B cell (primary cell): ENCODE measurements at regions not wholly inside any gene's neighbourhood (a gene's known extent, or its start where the extent isn't known, plus 50 kb on each side); places are given as distances from the start of the nearest gene placed in this dataset.

Experiments
- ATAC-seq: fragments of 200-7000 bp; cut with Tn5 transposase; one replicate; pipeline ENCODE4 v1.10.0; 2021; ENCODE audit warnings: low read depth, mild to moderate bottlenecking, moderate number of reproducible peaks, moderate library complexity
- CTCF ChIA-PET: fragments of 350-600 bp; sonication (Branson Sonifier 250); formaldehyde crosslinking; loops from one replicate; lab custom pipeline; 2021; ENCODE audit warnings: antibody characterized with exemption, inconsistent platforms; lab: Charles Lee
- POLR2A ChIA-PET: fragments of 350-600 bp; sonication (Branson Sonifier 250); formaldehyde crosslinking; loops from one replicate; lab custom pipeline; 2021; ENCODE audit warnings: antibody characterized with exemption; lab: Charles Lee
- DNase-seq: peaks from one replicate; pipeline ENCODE4 v3.0.0; 2013
- H2AFZ ChIP-seq: 2 replicates; pipeline ENCODE4 v1.6.1; 2012; ENCODE audit warnings: mild to moderate bottlenecking, low read depth, low read length; ENCODE audit not compliant: insufficient read depth, poor library complexity, severe bottlenecking
- H3K27ac ChIP-seq, 2 donors: 1 replicate in 1 of 2; 2 replicates in 1 of 2; pipeline ENCODE4 v1.5.1; 2012 to 2013; ENCODE audit warnings: low read length in 2 of 2, mild to moderate bottlenecking in 2 of 2, moderate library complexity in 1 of 2
- H3K27me3 ChIP-seq, 4 experiments: fragments of 200-600 bp in 1 of 4; sonication (generic) in 1 of 4; replicated peaks in 1 of 4; 1 replicate in 2 of 4; 2 replicates in 2 of 4; pipeline versions ENCODE4 v1.6.1 to v1.7.0; 2013 to 2016; ENCODE audit warnings: low read length in 3 of 4, mild to moderate bottlenecking in 2 of 4, mixed read lengths in 1 of 4, moderate library complexity in 1 of 4; ENCODE audit not compliant: insufficient read depth in 4 of 4, control insufficient read depth in 3 of 4; ENCODE audit errors: control extremely low read depth in 1 of 4
- H3K36me3 ChIP-seq, 2 experiments: replicated peaks in 1 of 2; 1 replicate in 1 of 2; 2 replicates in 1 of 2; pipeline versions ENCODE4 v1.6.1 to v1.7.1; 2013; ENCODE audit warnings: low read length in 1 of 2; ENCODE audit not compliant: insufficient read depth in 2 of 2, control insufficient read depth in 1 of 2; ENCODE audit errors: control extremely low read depth in 1 of 2, extremely low read depth in 1 of 2
- H3K4me1 ChIP-seq, 2 donors: fragments of 200-600 bp in 1 of 2; sonication (generic) in 1 of 2; 1 replicate in 1 of 2; 2 replicates in 1 of 2; pipeline versions ENCODE4 v1.5.1 to v1.6.1; 2013 to 2017; ENCODE audit warnings: low read length in 2 of 2; ENCODE audit not compliant: control insufficient read depth in 2 of 2, insufficient read depth in 2 of 2
- H3K4me2 ChIP-seq: replicated peaks from 2 replicates; pipeline ENCODE3; 2012; ENCODE audit warnings: mild to moderate bottlenecking, low read depth, low read length; ENCODE audit not compliant: poor library complexity, severe bottlenecking
- H3K4me3 ChIP-seq, 5 experiments: fragments of 200-600 bp in 1 of 5; sonication (generic) in 1 of 5; 1 replicate in 3 of 5; 2 replicates in 2 of 5; pipeline versions ENCODE4 v1.5.1 to v1.7.0; 2011 to 2016; ENCODE audit warnings: low read length in 4 of 5, mild to moderate bottlenecking in 4 of 5, low read depth in 2 of 5, control low read depth in 1 of 5, moderate library complexity in 1 of 5; ENCODE audit not compliant: insufficient read depth in 1 of 5; ENCODE audit errors: control extremely low read depth in 1 of 5, extremely low read depth in 1 of 5
- H3K79me2 ChIP-seq: fragments of 200-600 bp; sonication (generic); one replicate; pipeline ENCODE4 v1.6.0; 2016; ENCODE audit warnings: low read length; ENCODE audit not compliant: control insufficient read depth, insufficient read depth
- H3K9ac ChIP-seq: fragments of 200-600 bp; sonication (generic); 2 replicates; pipeline ENCODE4 v1.6.1; 2017; ENCODE audit warnings: mild to moderate bottlenecking, low read length, moderate library complexity
- H3K9me3 ChIP-seq, 3 donors: one replicate each; pipeline versions ENCODE4 v1.6.1 to v1.7.1; 2013; ENCODE audit warnings: low read length in 2 of 3; ENCODE audit not compliant: control insufficient read depth in 2 of 3, insufficient read depth in 1 of 3; ENCODE audit errors: control extremely low read depth in 1 of 3
- H4K20me1 ChIP-seq: 2 replicates; pipeline ENCODE4 v1.6.0; 2012; ENCODE audit warnings: mild to moderate bottlenecking, low read length; ENCODE audit not compliant: insufficient read depth, control insufficient read depth, poor library complexity, severe bottlenecking
- H3K27ac Mint-ChIP-seq: one replicate; pipeline ENCODE4 v1.8.0; 2021; ENCODE audit warnings: mixed read lengths
- H3K27me3 Mint-ChIP-seq: one replicate; pipeline ENCODE4 v1.8.0; 2021; ENCODE audit warnings: mixed read lengths
- H3K4me1 Mint-ChIP-seq: one replicate; pipeline ENCODE4 v1.8.0; 2021; ENCODE audit warnings: mixed read lengths
- H3K4me3 Mint-ChIP-seq: one replicate; pipeline ENCODE4 v1.8.0; 2021; ENCODE audit warnings: mixed read lengths
- H3K9me3 Mint-ChIP-seq: one replicate; pipeline ENCODE4 v1.8.0; 2022; ENCODE audit warnings: mixed read lengths; ENCODE audit not compliant: insufficient read depth
- CTCF ChIP-seq: fragments of 200-600 bp; IDR thresholded peaks from one replicate; pipeline ENCODE4 v1.8.0; 2022; ENCODE audit warnings: antibody characterized with exemption, mild to moderate bottlenecking
- EZH2 ChIP-seq: IDR thresholded peaks from 2 replicates; pipeline ENCODE4 v1.6.1; 2012; ENCODE audit warnings: borderline replicate concordance, low read depth, mild to moderate bottlenecking, moderate library complexity, low read length; ENCODE audit not compliant: insufficient read depth, poor library complexity, severe bottlenecking
- WGBS: methylation state at CpG from one replicate; pipeline ENCODE4 v1.1.5; 2013; ENCODE audit warnings: missing lambda C conversion rate; ENCODE audit not compliant: insufficient coverage; 5-methylcytosine and 5-hydroxymethylcytosine counted together
- intact Hi-C: fragments of 100-400 bp; cut with micrococcal nuclease; formaldehyde crosslinking; loops from one replicate; pipeline ENCODE4 v1.10.0; 2022

- intact Hi-C loops: no loop called here
- H3K9ac ChIP-seq: no peak overlapping the region
These were observed 174.6 kb upstream of the IVNS1ABP start for GRCh38 chr1:185491604-185492003.

GRCh38 chr1:185490924-185491323 lies 173.9 kb upstream of the IVNS1ABP start:
- Histone ChIP-seq H3K4me1 (no peaks in the 10 kb centered on the region), H3K27ac (no peak overlapping the region), H3K79me2 (no peaks in the 10 kb centered on the region), H3K4me2 (no peak overlapping the region), H3K36me3 (no peaks in the 10 kb centered on the region), H2AFZ (no peak overlapping the region), H3K9ac (no peak overlapping the region), H3K4me3 (no peak overlapping the region), H3K9me3 (no peaks in the 10 kb centered on the region), H4K20me1 (no peaks in the 10 kb centered on the region), H3K27me3 (no peaks in the 10 kb centered on the region)
- Mint-ChIP-seq H3K27ac (no peak overlapping the region), H3K4me3 (no peak overlapping the region), H3K9me3 (no peaks in the 10 kb centered on the region), H3K4me1 (peaks cover 3% of the 10 kb centered on the region), H3K27me3 (no peaks in the 10 kb centered on the region)
- 97% methylated on average over 4 of the region's 5 CpGs for WGBS
- CTCF ChIA-PET: no interaction called here
- intact Hi-C loops: no loop called here
- ATAC-seq (no peak), DNase-seq (no peak)
- TF ChIP-seq CTCF: no peak
- TF ChIP-seq EZH2: no peak
- POLR2A ChIA-PET: no interaction called here

More at GRCh38 chr1:185491604-185492003, 174.6 kb upstream of the IVNS1ABP start:
- Histone ChIP-seq H3K4me1 (no peaks in the 10 kb centered on the region), H4K20me1 (no peaks in the 10 kb centered on the region), H3K27me3 (no peaks in the 10 kb centered on the region), H3K9me3 (no peaks in the 10 kb centered on the region), H3K36me3 (no peaks in the 10 kb centered on the region), H2AFZ (no peak overlapping the region), H3K4me2 (no peak overlapping the region), H3K79me2 (no peaks in the 10 kb centered on the region), H3K4me3 (no peak overlapping the region), H3K27ac (no peak overlapping the region)
- DNase-seq: no peak
- WGBS: no CpG with 5 or more reads among the region's 2 CpGs
- no peaks in the 10 kb centered on the region for H3K9me3 Mint-ChIP-seq
- no peak for TF ChIP-seq EZH2
- no peak for TF ChIP-seq CTCF
- H3K27ac Mint-ChIP-seq: no peak overlapping the region
- no peak for ATAC-seq
- peaks cover 3% of the 10 kb centered on the region for H3K4me1 Mint-ChIP-seq
- ChIA-PET POLR2A (no interaction called here), CTCF (no interaction called here)
- peaks cover under 1% of the 10 kb centered on the region for H3K27me3 Mint-ChIP-seq
- no peak overlapping the region for H3K4me3 Mint-ChIP-seq
